D721Med (cell line): ENCODE measurements at regions not wholly inside any gene's neighbourhood (a gene's known extent, or its start where the extent isn't known, plus 50 kb on each side); places are given as distances from the start of the nearest gene placed in this dataset.

Experiments
- DNase-seq: peaks from one replicate; pipeline ENCODE4 v3.0.0; 2011; ENCODE audit warnings: low spot score; ENCODE audit not compliant: insufficient read length
- FAIRE-seq: peaks from 2 replicates; lab custom pipeline; 2011; peaks lifted over from hg19 to GRCh38; lab: Jason Lieb, UNC
- TF ChIP-seq, protein P1 (sequence below): IDR thresholded peaks from 2 replicates; pipeline ENCODE4 v1.5.1; 2012; ENCODE audit warnings: mild to moderate bottlenecking, control low read depth; ENCODE audit not compliant: insufficient read depth; ENCODE audit errors: missing control alignments

- TF ChIP-seq, protein P1, sequence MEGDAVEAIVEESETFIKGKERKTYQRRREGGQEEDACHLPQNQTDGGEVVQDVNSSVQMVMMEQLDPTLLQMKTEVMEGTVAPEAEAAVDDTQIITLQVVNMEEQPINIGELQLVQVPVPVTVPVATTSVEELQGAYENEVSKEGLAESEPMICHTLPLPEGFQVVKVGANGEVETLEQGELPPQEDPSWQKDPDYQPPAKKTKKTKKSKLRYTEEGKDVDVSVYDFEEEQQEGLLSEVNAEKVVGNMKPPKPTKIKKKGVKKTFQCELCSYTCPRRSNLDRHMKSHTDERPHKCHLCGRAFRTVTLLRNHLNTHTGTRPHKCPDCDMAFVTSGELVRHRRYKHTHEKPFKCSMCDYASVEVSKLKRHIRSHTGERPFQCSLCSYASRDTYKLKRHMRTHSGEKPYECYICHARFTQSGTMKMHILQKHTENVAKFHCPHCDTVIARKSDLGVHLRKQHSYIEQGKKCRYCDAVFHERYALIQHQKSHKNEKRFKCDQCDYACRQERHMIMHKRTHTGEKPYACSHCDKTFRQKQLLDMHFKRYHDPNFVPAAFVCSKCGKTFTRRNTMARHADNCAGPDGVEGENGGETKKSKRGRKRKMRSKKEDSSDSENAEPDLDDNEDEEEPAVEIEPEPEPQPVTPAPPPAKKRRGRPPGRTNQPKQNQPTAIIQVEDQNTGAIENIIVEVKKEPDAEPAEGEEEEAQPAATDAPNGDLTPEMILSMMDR: no peak
- DNase-seq (no peak), FAIRE-seq (peak; percentile 48)
Observed at GRCh38 chr12:77601069-77601468, 229.6 kb upstream of the NAV3 start.

DNA sequence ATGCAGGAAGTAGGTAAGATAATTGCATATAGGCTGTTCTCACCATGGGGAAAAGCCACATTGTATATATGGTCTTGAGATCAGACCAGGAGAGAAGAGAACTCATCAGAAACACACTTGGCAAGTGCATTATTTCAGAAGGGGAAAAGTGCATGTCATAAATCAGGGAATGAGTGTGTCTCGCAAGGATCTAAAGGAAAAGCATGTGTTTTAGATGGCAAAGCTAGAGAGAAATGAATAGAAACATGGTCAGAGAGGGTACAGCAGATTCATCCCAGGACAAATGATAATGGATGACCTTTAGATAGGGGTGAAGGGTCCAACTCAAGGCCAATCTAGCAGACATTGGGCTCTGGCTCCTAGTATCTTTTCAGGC lies 230.2 kb upstream of the NAV3 start:
- peak; percentile 29 for FAIRE-seq
- TF ChIP-seq, protein P1: no peak
- DNase-seq: no peak

- DNase-seq (no peak), FAIRE-seq (peak; percentile 16)
- TF ChIP-seq, protein P1: no peak
Observed at GRCh38 chr12:77599782-77600467, 230.8 kb upstream of the NAV3 start.

DNA sequence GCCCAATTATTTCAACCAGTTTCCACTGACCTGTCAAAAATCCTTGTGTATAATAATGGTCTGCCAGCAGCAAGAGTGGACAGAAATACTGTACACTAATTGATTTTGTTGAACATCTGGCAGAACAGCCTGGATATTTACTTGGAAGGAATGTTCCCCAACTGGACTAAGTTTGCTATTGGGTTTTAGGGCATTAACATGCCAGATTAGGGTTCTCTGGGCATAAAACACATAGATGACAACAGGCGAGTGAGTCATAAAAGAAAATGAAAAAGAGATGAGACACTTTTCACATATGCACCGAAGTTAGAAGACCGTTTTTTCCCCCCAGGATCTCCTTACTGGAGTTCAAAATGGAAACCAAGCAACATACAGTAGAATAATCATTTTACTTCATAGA lies 236.3 kb upstream of the NAV3 start:
- FAIRE-seq (no peak), DNase-seq (no peak)
- TF ChIP-seq, protein P1: no peak

DNA sequence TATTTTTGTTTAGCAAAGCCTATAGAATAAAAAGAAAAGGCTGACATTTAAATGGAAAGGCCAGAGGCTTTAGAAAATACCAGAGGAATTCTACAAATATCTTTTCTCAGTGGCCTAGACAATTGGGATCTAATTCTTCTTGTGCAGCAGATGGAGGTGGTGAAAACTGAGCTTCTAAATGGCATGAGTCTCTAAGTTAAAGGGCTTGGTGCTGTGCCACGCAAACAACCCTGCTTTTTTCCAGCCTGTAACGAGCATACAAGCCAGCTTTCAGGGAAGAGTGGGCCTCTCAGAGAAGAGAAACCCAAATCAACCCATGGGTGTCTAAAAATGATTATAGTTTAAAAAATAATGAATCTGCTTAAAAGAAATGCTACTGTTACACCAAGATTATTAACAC lies 237.9 kb upstream of the NAV3 start:
- FAIRE-seq: peak; percentile 46

GRCh38 chr12:77591959-77592743 lies 238.5 kb upstream of the NAV3 start:
- FAIRE-seq: peak; percentile 96
- no peak for DNase-seq
- TF ChIP-seq, protein P1: peak; percentile 9

More for the DNA sequence above, 237.9 kb upstream of the NAV3 start:
- DNase-seq: no peak
- TF ChIP-seq, protein P1: no peak

DNA sequence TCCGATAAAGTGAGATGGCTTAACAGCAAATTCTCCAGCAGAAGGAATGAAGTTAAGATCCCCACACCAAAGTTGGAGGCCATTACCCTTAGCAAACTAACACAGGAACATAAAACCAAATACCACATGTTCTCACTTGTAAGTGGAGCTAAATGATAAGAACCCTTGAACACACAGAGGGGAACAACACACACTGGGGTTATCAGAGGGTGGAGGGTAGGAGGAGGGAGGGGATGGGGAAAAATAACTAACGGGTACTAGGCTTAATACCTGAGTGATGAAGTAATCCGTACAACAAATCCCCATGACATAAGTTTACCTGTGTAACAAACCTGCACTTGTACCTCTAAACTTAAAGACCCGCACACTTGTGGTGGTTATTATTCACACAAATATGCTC lies 240.4 kb upstream of the NAV3 start:
- TF ChIP-seq, protein P1: no peak
- FAIRE-seq: no peak
- no peak for DNase-seq
